ENCODE measurements at regions not wholly inside any gene's neighbourhood (a gene's known extent, or its start where the extent isn't known, plus 50 kb on each side); places are given as distances from the start of the nearest gene placed in this dataset.

DNA sequence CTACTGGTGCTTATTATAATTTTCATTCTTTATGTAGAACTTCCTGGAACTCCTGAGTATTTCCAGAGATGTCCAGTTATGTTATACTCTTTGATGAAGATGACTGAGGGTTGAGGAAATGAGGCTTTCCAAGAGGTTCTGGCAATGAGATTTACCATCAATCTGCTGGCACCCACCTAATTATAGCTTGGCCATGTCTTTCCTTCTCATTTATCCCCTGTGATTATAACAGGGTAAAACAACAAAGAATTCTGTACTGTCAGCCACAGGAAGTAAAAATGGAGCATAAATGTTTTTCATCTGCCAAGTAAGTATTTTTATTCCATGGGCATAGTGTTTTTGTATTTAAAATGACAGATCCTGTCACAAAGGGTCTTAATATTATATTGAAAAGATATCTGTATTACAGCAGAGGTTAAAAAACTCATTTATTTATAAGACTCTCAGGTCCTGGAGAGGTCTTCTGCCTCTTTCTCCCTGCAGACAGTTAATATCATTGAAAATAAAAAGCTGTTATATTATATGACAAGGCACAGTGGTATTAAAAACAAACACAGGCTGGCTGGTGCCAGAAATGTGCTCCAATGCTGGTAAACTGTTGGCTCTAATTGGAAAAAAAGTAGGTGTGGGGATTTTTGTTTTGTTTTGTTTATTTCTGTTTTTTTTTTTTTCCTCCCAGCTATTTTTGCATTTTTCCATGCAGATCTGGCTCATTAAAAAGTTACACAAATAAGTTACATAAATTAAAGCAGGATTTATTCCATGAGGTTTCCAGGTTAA lies 1764.1 kb upstream of the CELF4 start:
- TF ChIP-seq, protein P1, sequence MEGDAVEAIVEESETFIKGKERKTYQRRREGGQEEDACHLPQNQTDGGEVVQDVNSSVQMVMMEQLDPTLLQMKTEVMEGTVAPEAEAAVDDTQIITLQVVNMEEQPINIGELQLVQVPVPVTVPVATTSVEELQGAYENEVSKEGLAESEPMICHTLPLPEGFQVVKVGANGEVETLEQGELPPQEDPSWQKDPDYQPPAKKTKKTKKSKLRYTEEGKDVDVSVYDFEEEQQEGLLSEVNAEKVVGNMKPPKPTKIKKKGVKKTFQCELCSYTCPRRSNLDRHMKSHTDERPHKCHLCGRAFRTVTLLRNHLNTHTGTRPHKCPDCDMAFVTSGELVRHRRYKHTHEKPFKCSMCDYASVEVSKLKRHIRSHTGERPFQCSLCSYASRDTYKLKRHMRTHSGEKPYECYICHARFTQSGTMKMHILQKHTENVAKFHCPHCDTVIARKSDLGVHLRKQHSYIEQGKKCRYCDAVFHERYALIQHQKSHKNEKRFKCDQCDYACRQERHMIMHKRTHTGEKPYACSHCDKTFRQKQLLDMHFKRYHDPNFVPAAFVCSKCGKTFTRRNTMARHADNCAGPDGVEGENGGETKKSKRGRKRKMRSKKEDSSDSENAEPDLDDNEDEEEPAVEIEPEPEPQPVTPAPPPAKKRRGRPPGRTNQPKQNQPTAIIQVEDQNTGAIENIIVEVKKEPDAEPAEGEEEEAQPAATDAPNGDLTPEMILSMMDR (IDR thresholded peaks at IDR 0.05) = no peak
- no peak for TF ChIP-seq EP300 (IDR thresholded peaks at IDR 0.05)
- TF ChIP-seq POLR2A (IDR thresholded peaks at IDR 0.05) = no peak
- TF ChIP-seq POLR2AphosphoS5 (IDR thresholded peaks at IDR 0.05) = no peak

All from sigmoid colon (tissue), 4 donors.